Activated B cell treated with CpG ODN at 0.5 μM for 24 hours (primary cell): ENCODE measurements at regions not wholly inside any gene's neighbourhood (a gene's known extent, or its start where the extent isn't known, plus 50 kb on each side); places are given as distances from the start of the nearest gene placed in this dataset.

Source experiments
- ATAC-seq: fragments of 200-7000 bp; cut with Tn5 transposase; one replicate; pipeline ENCODE4 v1.10.0; 2021; ENCODE audit warnings: low read depth, mild to moderate bottlenecking, moderate library complexity
- CTCF ChIA-PET: fragments of 350-600 bp; sonication (Branson Sonifier 250); formaldehyde crosslinking; loops from one replicate; lab custom pipeline; 2021; ENCODE audit warnings: antibody characterized with exemption; lab: Charles Lee
- POLR2A ChIA-PET: fragments of 350-600 bp; sonication (Branson Sonifier 250); formaldehyde crosslinking; loops from one replicate; lab custom pipeline; 2021; ENCODE audit warnings: antibody characterized with exemption; lab: Charles Lee
- DNase-seq: peaks from one replicate; pipeline ENCODE4 v3.0.0; 2022
- H3K27ac Mint-ChIP-seq: one replicate; pipeline ENCODE4 v1.8.0; 2020; ENCODE audit warnings: mixed read lengths
- H3K27me3 Mint-ChIP-seq: one replicate; pipeline ENCODE4 v1.8.0; 2021; ENCODE audit warnings: mixed read lengths
- H3K36me3 Mint-ChIP-seq: one replicate; pipeline ENCODE4 v1.8.0; 2021; ENCODE audit warnings: low read depth, mixed read lengths
- H3K4me1 Mint-ChIP-seq: one replicate; pipeline ENCODE4 v1.8.0; 2021; ENCODE audit warnings: mixed read lengths
- H3K4me3 Mint-ChIP-seq: one replicate; pipeline ENCODE4 v1.8.0; 2020; ENCODE audit warnings: mild to moderate bottlenecking, mixed read lengths
- H3K9me3 Mint-ChIP-seq: one replicate; pipeline ENCODE4 v1.8.0; 2020; ENCODE audit warnings: mixed read lengths
- CTCF ChIP-seq: fragments of 200-600 bp; IDR thresholded peaks from one replicate; pipeline ENCODE4 v1.8.0; 2022; ENCODE audit warnings: antibody characterized with exemption, mild to moderate bottlenecking
- intact Hi-C: fragments of 100-400 bp; cut with micrococcal nuclease; formaldehyde crosslinking; loops from one replicate; pipeline ENCODE4 v1.15.1; 2024

GRCh38 chr1:198893141-198893540, 254.3 kb downstream of the PTPRC start:
- Mint-ChIP-seq H3K9me3 (no peaks in the 10 kb centered on the region), H3K27ac (no peak overlapping the region), H3K4me3 (no peak overlapping the region), H3K36me3 (peaks cover 3% of the 10 kb centered on the region), H3K27me3 (no peaks in the 10 kb centered on the region), H3K4me1 (peaks cover 4% of the 10 kb centered on the region)
- ChIA-PET CTCF (interaction anchor here (1.2 kb wide), 1 partner anchor 14 kb away, joined by 3 read pairs; no protein-coding TSS in a partner anchor), POLR2A (no interaction called here)
- DNase-seq (no peak), ATAC-seq (no peak)
- intact Hi-C loops, result no loop called here
- no peak for TF ChIP-seq CTCF

GRCh38 chr1:198893763-198894444, 255.1 kb downstream of the PTPRC start:
- DNase-seq, result no peak
- Mint-ChIP-seq H3K4me1 (peaks cover 4% of the 10 kb centered on the region), H3K4me3 (no peak overlapping the region), H3K27me3 (no peaks in the 10 kb centered on the region), H3K27ac (no peak overlapping the region), H3K36me3 (peaks cover 3% of the 10 kb centered on the region), H3K9me3 (no peaks in the 10 kb centered on the region)
- no peak for TF ChIP-seq CTCF
- no peak for ATAC-seq
- intact Hi-C loops, result no loop called here
- ChIA-PET POLR2A (no interaction called here), CTCF (no interaction called here)

- Mint-ChIP-seq H3K27ac (no peak overlapping the region), H3K4me1 (peaks cover 8% of the 10 kb centered on the region), H3K4me3 (no peak overlapping the region), H3K36me3 (peaks cover 12% of the 10 kb centered on the region), H3K9me3 (no peaks in the 10 kb centered on the region), H3K27me3 (no peaks in the 10 kb centered on the region)
- POLR2A ChIA-PET, result no interaction called here
- CTCF ChIA-PET, result no interaction called here
- no peak for DNase-seq
- intact Hi-C loops, result no loop called here
- no peak for TF ChIP-seq CTCF
- no peak for ATAC-seq
Measured at GRCh38 chr1:198901266-198901665, 262.4 kb downstream of the PTPRC start.

- Mint-ChIP-seq H3K27me3 (no peaks in the 10 kb centered on the region), H3K9me3 (no peaks in the 10 kb centered on the region), H3K27ac (no peak overlapping the region), H3K4me1 (peaks cover 13% of the 10 kb centered on the region), H3K4me3 (no peak overlapping the region), H3K36me3 (peaks cover 12% of the 10 kb centered on the region)
- intact Hi-C loops, result no loop called here
- CTCF ChIA-PET, result no interaction called here
- TF ChIP-seq CTCF, result no peak
- ATAC-seq (no peak), DNase-seq (no peak)
- POLR2A ChIA-PET, result no interaction called here
Measured at GRCh38 chr1:198902655-198903054, 263.8 kb downstream of the PTPRC start.

GRCh38 chr1:198903203-198903602, 264.4 kb downstream of the PTPRC start:
- DNase-seq (no peak), ATAC-seq (no peak)
- Mint-ChIP-seq H3K27ac (no peak overlapping the region), H3K9me3 (no peaks in the 10 kb centered on the region), H3K27me3 (no peaks in the 10 kb centered on the region), H3K36me3 (peaks cover 12% of the 10 kb centered on the region), H3K4me1 (peaks cover 13% of the 10 kb centered on the region), H3K4me3 (no peak overlapping the region)
- ChIA-PET POLR2A (no interaction called here), CTCF (no interaction called here)
- intact Hi-C loops, result no loop called here
- TF ChIP-seq CTCF, result no peak
